ENCODE measurements at regions not wholly inside any gene's neighbourhood (a gene's known extent, or its start where the extent isn't known, plus 50 kb on each side); places are given as distances from the start of the nearest gene placed in this dataset.
"Not testable (repeated sequence)": the region's sequence is repeated elsewhere in the genome, so short reads cannot be mapped to it uniquely, and the experiment has no call there.

DNA sequence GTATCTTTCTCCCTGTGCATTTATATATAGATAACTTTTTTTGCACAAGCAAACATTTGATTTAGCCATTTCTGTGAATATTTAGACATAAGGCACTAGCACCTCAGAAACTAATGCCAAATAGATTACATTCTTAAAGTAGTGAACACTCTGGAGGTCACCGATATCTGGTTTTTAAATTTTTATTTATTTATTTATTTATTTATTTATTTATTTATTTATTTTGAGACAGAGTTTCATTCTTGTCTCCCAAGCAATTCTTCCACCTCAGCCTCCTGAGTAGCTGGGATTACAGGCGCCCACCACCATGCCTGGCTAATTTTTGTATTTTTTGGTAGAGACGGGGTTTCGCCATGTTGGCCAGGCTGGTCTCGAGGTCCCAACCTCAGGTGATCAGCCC is 67.9 kb upstream of the FST start:
- not testable (repeated sequence) for TF ChIP-seq CTCF (IDR thresholded peaks at IDR 0.05); EP300 (IDR thresholded peaks at IDR 0.05; ENCODE audit: low read depth); POLR2A (IDR thresholded peaks at IDR 0.05); POLR2AphosphoS5 (IDR thresholded peaks at IDR 0.05)
